ENCODE measurements at regions not wholly inside any gene's neighbourhood (a gene's known extent, or its start where the extent isn't known, plus 50 kb on each side); places are given as distances from the start of the nearest gene placed in this dataset.
A peak's percentile ranks its signal among the peaks of the same experiment; 100 is the strongest.

DNA sequence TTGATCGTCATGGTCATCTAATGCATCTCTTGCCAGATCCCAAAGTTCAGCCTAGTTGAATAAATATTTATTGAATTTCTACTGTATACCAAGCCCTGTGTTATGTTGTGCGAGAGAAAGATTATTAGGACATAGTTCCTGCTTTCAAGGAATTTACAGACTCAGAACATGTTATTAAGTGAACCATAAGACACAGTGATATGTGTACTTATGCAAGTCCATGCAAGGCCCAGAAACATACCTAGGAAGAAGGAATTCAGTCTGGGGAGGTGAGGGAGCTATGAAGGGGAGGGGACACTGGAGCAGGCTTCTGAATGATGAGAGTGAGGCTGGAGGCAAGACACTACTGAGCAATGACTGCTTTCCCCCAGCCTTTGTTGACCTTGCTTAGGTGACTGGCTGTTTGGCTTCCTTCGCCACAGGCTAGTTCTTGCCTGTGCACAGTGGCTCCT, 81.4 kb downstream of the ACAA2 start:
- TF ChIP-seq, protein P1, sequence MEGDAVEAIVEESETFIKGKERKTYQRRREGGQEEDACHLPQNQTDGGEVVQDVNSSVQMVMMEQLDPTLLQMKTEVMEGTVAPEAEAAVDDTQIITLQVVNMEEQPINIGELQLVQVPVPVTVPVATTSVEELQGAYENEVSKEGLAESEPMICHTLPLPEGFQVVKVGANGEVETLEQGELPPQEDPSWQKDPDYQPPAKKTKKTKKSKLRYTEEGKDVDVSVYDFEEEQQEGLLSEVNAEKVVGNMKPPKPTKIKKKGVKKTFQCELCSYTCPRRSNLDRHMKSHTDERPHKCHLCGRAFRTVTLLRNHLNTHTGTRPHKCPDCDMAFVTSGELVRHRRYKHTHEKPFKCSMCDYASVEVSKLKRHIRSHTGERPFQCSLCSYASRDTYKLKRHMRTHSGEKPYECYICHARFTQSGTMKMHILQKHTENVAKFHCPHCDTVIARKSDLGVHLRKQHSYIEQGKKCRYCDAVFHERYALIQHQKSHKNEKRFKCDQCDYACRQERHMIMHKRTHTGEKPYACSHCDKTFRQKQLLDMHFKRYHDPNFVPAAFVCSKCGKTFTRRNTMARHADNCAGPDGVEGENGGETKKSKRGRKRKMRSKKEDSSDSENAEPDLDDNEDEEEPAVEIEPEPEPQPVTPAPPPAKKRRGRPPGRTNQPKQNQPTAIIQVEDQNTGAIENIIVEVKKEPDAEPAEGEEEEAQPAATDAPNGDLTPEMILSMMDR (IDR thresholded peaks at IDR 0.05; ENCODE audit: low read depth, low read length): no peak
- no peaks in the 10 kb centered on the region for H3K36me3 ChIP-seq
- H3K27me3 ChIP-seq: no peaks in the 10 kb centered on the region
- no peak overlapping the region for H3K4me3 ChIP-seq (ENCODE audit: low read depth, low read length)
- no peaks in the 10 kb centered on the region for H3K4me1 ChIP-seq
- no peaks in the 10 kb centered on the region for H3K9me3 ChIP-seq
- DNase-seq: no peak

DNA sequence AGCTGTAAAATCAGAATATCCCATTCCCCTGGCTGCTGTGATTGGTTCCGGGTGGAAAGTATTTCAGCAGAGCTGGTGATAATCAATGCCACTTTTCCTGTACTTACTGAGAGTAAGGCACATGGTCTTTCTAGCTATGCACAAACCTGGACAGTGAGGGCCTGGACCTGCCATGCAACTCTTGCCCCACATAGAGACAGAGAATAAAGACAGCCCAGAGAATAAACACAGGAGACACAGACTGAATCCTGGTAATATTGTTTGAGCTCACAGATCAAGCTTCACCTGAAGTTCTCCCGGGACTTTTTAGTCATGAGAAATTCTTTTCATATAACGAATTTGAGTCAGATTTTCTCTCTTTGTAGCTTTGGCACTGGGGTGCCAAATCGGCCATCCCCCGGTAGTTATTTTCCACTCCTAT, 81.9 kb downstream of the ACAA2 start:
- Histone ChIP-seq H3K27me3 (no peaks in the 10 kb centered on the region), H3K4me3 (ENCODE audit: low read depth, low read length) (no peak overlapping the region), H3K9me3 (no peaks in the 10 kb centered on the region), H3K4me1 (no peaks in the 10 kb centered on the region), H3K36me3 (no peaks in the 10 kb centered on the region)
- no peak for DNase-seq
- TF ChIP-seq, protein P1 (IDR thresholded peaks at IDR 0.05; ENCODE audit: low read depth, low read length): no peak

DNA sequence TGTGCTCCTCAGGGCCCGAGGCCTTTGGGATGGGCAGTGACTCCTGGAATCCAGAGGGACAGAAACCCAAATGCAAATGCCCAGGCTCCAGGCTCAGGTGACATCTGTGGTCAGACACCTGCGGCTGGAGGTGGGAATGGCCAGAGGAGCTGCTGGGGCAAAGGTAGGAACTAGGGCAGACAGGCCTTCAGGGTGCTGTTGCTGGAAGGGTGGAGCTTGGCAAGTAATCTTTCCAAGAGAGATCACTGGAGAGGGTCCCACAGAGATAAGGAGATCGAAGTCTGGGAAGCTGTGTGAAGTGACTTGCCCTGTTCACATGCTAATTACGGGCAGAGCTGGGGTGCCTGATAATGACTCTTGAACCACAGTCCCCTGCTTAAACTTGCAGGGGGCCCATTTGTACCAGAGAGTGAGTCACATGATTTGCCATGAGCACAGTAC, 82.4 kb downstream of the ACAA2 start:
- TF ChIP-seq, protein P1 (IDR thresholded peaks at IDR 0.05; ENCODE audit: low read depth, low read length): no peak
- no peaks in the 10 kb centered on the region for H3K9me3 ChIP-seq

DNA sequence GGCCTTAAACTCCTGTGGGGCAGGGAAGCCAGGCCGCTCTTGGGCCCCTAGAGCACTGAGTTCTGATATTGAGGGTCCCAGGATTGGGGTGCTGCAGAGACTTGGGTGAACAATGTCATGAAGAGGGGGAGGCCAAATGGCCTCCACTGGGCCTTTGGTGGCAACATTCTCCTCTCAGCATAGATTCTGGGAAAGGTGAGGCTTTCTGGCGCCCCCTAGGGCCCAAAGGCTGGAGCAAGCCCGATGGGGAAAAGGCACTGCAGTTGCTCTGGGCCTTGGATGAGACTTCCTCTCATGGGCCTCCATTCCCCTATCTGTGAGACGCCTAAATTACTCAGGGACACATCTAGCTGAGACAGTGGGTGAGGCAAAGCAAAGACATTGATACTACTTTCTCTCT, 84.8 kb downstream of the ACAA2 start:
- Histone ChIP-seq H3K36me3 (no peaks in the 10 kb centered on the region), H3K9me3 (no peaks in the 10 kb centered on the region), H3K4me3 (ENCODE audit: low read depth, low read length) (no peak overlapping the region), H3K27me3 (no peaks in the 10 kb centered on the region), H3K4me1 (no peaks in the 10 kb centered on the region)
- DNase-seq: peak; percentile 30
- TF ChIP-seq, protein P1 (IDR thresholded peaks at IDR 0.05; ENCODE audit: low read depth, low read length): peak; percentile 64

More for the DNA sequence above, 82.4 kb downstream of the ACAA2 start:
- no peak overlapping the region for H3K4me3 ChIP-seq (ENCODE audit: low read depth, low read length)
- DNase-seq: no peak
- H3K27me3 ChIP-seq: no peaks in the 10 kb centered on the region
- no peaks in the 10 kb centered on the region for H3K36me3 ChIP-seq
- H3K4me1 ChIP-seq: no peaks in the 10 kb centered on the region

DNA sequence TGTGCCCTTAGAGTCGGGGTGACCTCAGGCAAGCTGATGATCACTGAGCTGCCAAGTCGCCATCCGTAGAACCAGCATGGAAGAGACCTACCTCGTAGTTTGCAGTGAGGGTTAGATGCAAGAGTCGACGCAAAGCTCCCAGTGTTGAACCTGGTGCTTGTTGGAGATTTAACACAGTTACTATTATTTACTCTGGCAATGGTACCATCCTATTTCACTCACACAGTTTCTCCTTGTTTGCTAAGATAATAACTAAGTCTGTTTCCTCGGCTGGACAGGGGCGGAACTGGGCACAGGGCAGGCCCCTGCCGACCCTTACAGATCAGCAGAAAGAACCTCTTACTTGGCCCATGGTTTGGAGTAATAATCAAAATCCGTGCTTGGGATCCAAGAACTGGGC, 85.5 kb downstream of the ACAA2 start:
- Histone ChIP-seq H3K27me3 (no peaks in the 10 kb centered on the region), H3K4me1 (no peaks in the 10 kb centered on the region), H3K4me3 (ENCODE audit: low read depth, low read length) (no peak overlapping the region), H3K9me3 (no peaks in the 10 kb centered on the region), H3K36me3 (no peaks in the 10 kb centered on the region)
- TF ChIP-seq, protein P1 (IDR thresholded peaks at IDR 0.05; ENCODE audit: low read depth, low read length): no peak
- no peak for DNase-seq

DNA sequence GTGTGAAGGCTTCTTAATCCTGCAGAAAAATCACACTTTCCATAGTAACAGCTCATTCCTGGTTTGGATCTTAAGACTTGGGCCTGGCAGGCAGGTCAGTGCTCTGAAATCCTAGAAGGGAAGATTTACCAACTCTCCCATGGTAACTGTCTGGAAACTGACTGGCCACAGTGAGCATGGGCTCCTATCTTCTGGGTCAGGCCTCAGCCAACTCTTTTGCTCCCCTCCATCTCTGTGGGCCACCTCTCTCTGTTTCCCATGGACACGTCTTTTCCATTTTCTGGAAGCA, 86.7 kb downstream of the ACAA2 start:
- Histone ChIP-seq H3K36me3 (no peaks in the 10 kb centered on the region), H3K9me3 (no peaks in the 10 kb centered on the region), H3K27me3 (no peaks in the 10 kb centered on the region), H3K4me3 (ENCODE audit: low read depth, low read length) (no peak overlapping the region), H3K4me1 (no peaks in the 10 kb centered on the region)
- DNase-seq: no peak
- TF ChIP-seq, protein P1 (IDR thresholded peaks at IDR 0.05; ENCODE audit: low read depth, low read length): no peak

Measured in BE2C (cell line).